IMR-90 (cell line): ENCODE measurements at regions not wholly inside any gene's neighbourhood (a gene's known extent, or its start where the extent isn't known, plus 50 kb on each side); places are given as distances from the start of the nearest gene placed in this dataset.

Source experiments
- ATAC-seq: fragments of 200-7000 bp; cut with Tn5 transposase; 2 replicates; pipeline ENCODE4 v1.9.1; 2020; ENCODE audit warnings: low read depth, mild to moderate bottlenecking, moderate library complexity
- BruUV-seq: library from RNA; stranded (reverse); fragments of 400-500 nt; replicated peaks from 2 replicates; lab custom pipeline; 2021; lab: Mats Ljungman, UMichigan
- CTCF ChIA-PET: fragments of 300-600 bp; formaldehyde crosslinking; extraction: SDS; loops from one replicate; lab custom pipeline; 2021; ENCODE audit warnings: antibody characterized with exemption; lab: Yijun Ruan, JAX
- POLR2A ChIA-PET: fragments of 300-600 bp; sonication (Branson Sonifier 250); formaldehyde crosslinking; loops from one replicate; lab custom pipeline; 2022; ENCODE audit warnings: antibody characterized with exemption; ENCODE audit not compliant: unreplicated experiment; lab: Charles Lee
- DNase-seq: peaks from one replicate; pipeline ENCODE4 v3.0.0; 2013
- H2AFZ ChIP-seq: replicated peaks from 2 replicates; pipeline ENCODE3; 2013; ENCODE audit warnings: low read length, mild to moderate bottlenecking; ENCODE audit not compliant: poor library complexity
- H2AK5ac ChIP-seq: 2 replicates; pipeline ENCODE4 v1.6.1; 2013; ENCODE audit warnings: low read depth, low read length, inconsistent platforms
- H2AK9ac ChIP-seq: replicated peaks from 2 replicates; pipeline ENCODE3; 2013; ENCODE audit warnings: mild to moderate bottlenecking, low read depth, low read length, moderate library complexity; ENCODE audit not compliant: poor library complexity
- H2BK120ac ChIP-seq: 2 replicates; pipeline ENCODE4 v1.6.1; 2013; ENCODE audit warnings: low read depth, low read length, inconsistent platforms
- H2BK15ac ChIP-seq: 3 replicates; pipeline ENCODE4 v1.6.1; 2013; ENCODE audit warnings: low read depth, low read length, inconsistent platforms
- H2BK20ac ChIP-seq: 2 replicates; pipeline ENCODE4 v1.6.1; 2013; ENCODE audit warnings: low read depth, mild to moderate bottlenecking, inconsistent platforms, low read length, moderate library complexity
- H2BK5ac ChIP-seq: 2 replicates; pipeline ENCODE4 v1.6.1; 2013; ENCODE audit warnings: mild to moderate bottlenecking, low read depth, low read length, inconsistent platforms; ENCODE audit not compliant: poor library complexity, severe bottlenecking
- H3K14ac ChIP-seq: replicated peaks from 2 replicates; pipeline ENCODE4 v1.6.1; 2013; ENCODE audit warnings: low read depth, low read length, inconsistent platforms
- H3K18ac ChIP-seq: 2 replicates; pipeline ENCODE4 v1.6.1; 2013; ENCODE audit warnings: low read depth, low read length, control low read depth
- H3K23ac ChIP-seq: 2 replicates; pipeline ENCODE4 v1.6.1; 2013; ENCODE audit warnings: low read depth, low read length, inconsistent platforms
- H3K27ac ChIP-seq: 2 replicates; pipeline ENCODE4 v1.5.1; 2013; ENCODE audit warnings: mild to moderate bottlenecking, control low read depth, low read length; ENCODE audit not compliant: insufficient read depth
- H3K27me3 ChIP-seq: 2 replicates; pipeline ENCODE4 v1.6.1; 2013; ENCODE audit warnings: low read length; ENCODE audit not compliant: control insufficient read depth, insufficient read depth
- H3K36me3 ChIP-seq: 2 replicates; pipeline ENCODE4 v1.6.1; 2013; ENCODE audit warnings: low read length, mixed read lengths; ENCODE audit not compliant: control insufficient read depth, insufficient read depth
- H3K4ac ChIP-seq: 2 replicates; pipeline ENCODE4 v1.6.1; 2013; ENCODE audit warnings: low read depth, low read length, inconsistent platforms
- H3K4me1 ChIP-seq: 2 replicates; pipeline ENCODE4 v1.6.1; 2013; ENCODE audit warnings: low read length, mixed read lengths; ENCODE audit not compliant: control insufficient read depth, insufficient read depth
- H3K4me2 ChIP-seq: 2 replicates; pipeline ENCODE4 v1.6.1; 2013; ENCODE audit warnings: low read depth, mild to moderate bottlenecking, control low read depth, low read length, moderate library complexity
- H3K4me3 ChIP-seq: 2 replicates; pipeline ENCODE4 v1.5.1; 2013; ENCODE audit warnings: low read depth, mild to moderate bottlenecking, control low read depth, low read length, moderate library complexity; ENCODE audit not compliant: insufficient read depth
- H3K56ac ChIP-seq: 2 replicates; pipeline ENCODE4 v1.6.1; 2013; ENCODE audit warnings: low read length, inconsistent platforms; ENCODE audit not compliant: insufficient read depth; ENCODE audit errors: extremely low read depth
- H3K79me1 ChIP-seq, 2 experiments: 2 replicates each; pipeline ENCODE4 v1.6.1; 2013; ENCODE audit warnings: low read length in 2 of 2, inconsistent platforms in 1 of 2, low read depth in 1 of 2
- H3K9ac ChIP-seq: 2 replicates; pipeline ENCODE4 v1.6.1; 2013; ENCODE audit warnings: low read depth, low read length, control low read depth
- H3K9me1 ChIP-seq: 2 replicates; pipeline ENCODE4 v1.6.1; 2013; ENCODE audit warnings: low read length, inconsistent platforms; ENCODE audit not compliant: insufficient read depth
- H3K9me3 ChIP-seq: 2 replicates; pipeline ENCODE4 v1.6.1; 2013; ENCODE audit warnings: low read length; ENCODE audit not compliant: control insufficient read depth, insufficient read depth
- H4K20me1 ChIP-seq: 2 replicates; pipeline ENCODE4 v1.6.1; 2013; ENCODE audit warnings: low read length, inconsistent platforms; ENCODE audit not compliant: insufficient read depth
- H4K5ac ChIP-seq: 2 replicates; pipeline ENCODE4 v1.6.1; 2013; ENCODE audit warnings: mild to moderate bottlenecking, low read depth, low read length, control low read depth
- H4K8ac ChIP-seq, 2 experiments: 2 replicates each; pipeline ENCODE4 v1.6.1; 2013; ENCODE audit warnings: low read depth in 2 of 2, low read length in 2 of 2, control low read depth in 1 of 2, inconsistent platforms in 1 of 2
- H4K91ac ChIP-seq: 2 replicates; pipeline ENCODE4 v1.6.1; 2013; ENCODE audit warnings: low read depth, low read length, inconsistent platforms; ENCODE audit not compliant: insufficient read depth
- BHLHE40 ChIP-seq: fragments of 150-350 bp; IDR thresholded peaks from 2 replicates; pipeline ENCODE4 v1.6.1; 2016; ENCODE audit warnings: mild to moderate bottlenecking, low read depth, low read length
- CEBPB ChIP-seq: IDR thresholded peaks from 2 replicates; pipeline ENCODE4 v1.6.1; 2012; ENCODE audit warnings: low read depth, low read length, improper control_type of control experiment
- CHD1 ChIP-seq: IDR thresholded peaks from 2 replicates; pipeline ENCODE4 v1.6.1; 2012; ENCODE audit warnings: low read depth, low read length, improper control_type of control experiment
- CTCF ChIP-seq: conservative IDR thresholded peaks from 2 replicates; pipeline ENCODE4 v1.5.1; 2012; ENCODE audit warnings: mild to moderate bottlenecking, low read depth, low read length, improper control_type of control experiment
- ELK1 ChIP-seq: fragments of 150-350 bp; IDR thresholded peaks from 2 replicates; pipeline ENCODE4 v1.6.1; 2016; ENCODE audit warnings: low read depth, mild to moderate bottlenecking, low read length, moderate library complexity, borderline replicate concordance
- MAFK ChIP-seq: IDR thresholded peaks from 2 replicates; pipeline ENCODE4 v1.6.1; 2012; ENCODE audit warnings: low read depth, low read length, improper control_type of control experiment
- MAZ ChIP-seq: IDR thresholded peaks from 2 replicates; pipeline ENCODE4 v1.6.1; 2012; ENCODE audit warnings: low read depth, mild to moderate bottlenecking, low read length, improper control_type of control experiment, moderate library complexity, borderline replicate concordance
- MXI1 ChIP-seq: IDR thresholded peaks from 2 replicates; pipeline ENCODE4 v1.6.1; 2012; ENCODE audit warnings: low read depth, mild to moderate bottlenecking, low read length, moderate library complexity, borderline replicate concordance
- NFE2L2 ChIP-seq: fragments of 150-350 bp; IDR thresholded peaks from 2 replicates; pipeline ENCODE4 v1.6.1; 2016; ENCODE audit warnings: low read depth, mild to moderate bottlenecking, low read length
- RCOR1 ChIP-seq: IDR thresholded peaks from 2 replicates; pipeline ENCODE4 v1.6.1; 2012; ENCODE audit warnings: mild to moderate bottlenecking, low read length, improper control_type of control experiment; ENCODE audit not compliant: insufficient replicate concordance
- RFX5 ChIP-seq: IDR thresholded peaks from 2 replicates; pipeline ENCODE4 v1.8.0; 2012; ENCODE audit warnings: low read depth, mild to moderate bottlenecking, low read length, moderate library complexity
- SMC3 ChIP-seq: fragments of 150-350 bp; IDR thresholded peaks from 2 replicates; pipeline ENCODE4 v1.6.1; 2016; ENCODE audit warnings: low read depth, mild to moderate bottlenecking, antibody characterized with exemption, low read length, moderate library complexity
- USF2 ChIP-seq: fragments of 150-350 bp; IDR thresholded peaks from 2 replicates; pipeline ENCODE4 v1.6.1; 2017; ENCODE audit warnings: mild to moderate bottlenecking, antibody characterized with exemption, low read length, low read depth
- WGBS, 2 experiments: methylation state at CpG; one replicate each; pipeline versions ENCODE4 v1.1.5 to v1.1.7; 2013; ENCODE audit warnings: missing lambda C conversion rate in 2 of 2; ENCODE audit not compliant: insufficient read length in 1 of 2; ENCODE audit errors: extremely low coverage in 2 of 2; 5-methylcytosine and 5-hydroxymethylcytosine counted together
- dilution Hi-C: fragments of 300-500 bp; cut with HindIII; formaldehyde crosslinking; loops from one replicate; pipeline ENCODE4 v1.14.3; 2018; ENCODE audit warnings: low sequenced_read_pairs; ENCODE audit not compliant: unreplicated experiment
- in situ Hi-C: fragments of 300-500 bp; cut with MboI; formaldehyde crosslinking; loops from 3 replicates; pipeline ENCODE4 v1.14.3; 2019; ENCODE audit warnings: low sequenced_read_pairs, inconsistent platforms, mixed read lengths
- intact Hi-C: fragments of 100-400 bp; cut with micrococcal nuclease; formaldehyde crosslinking; loops from 2 replicates; pipeline ENCODE4 v1.10.0; 2022

GRCh38 chr1:34444516-34444915 lies 267.8 kb downstream of the C1orf94 start:
- H3K9ac ChIP-seq = no peak overlapping the region
- H3K79me1 ChIP-seq = no peaks in the 10 kb centered on the region
- H2BK5ac ChIP-seq = no peak overlapping the region
- no peak overlapping the region for H3K14ac ChIP-seq
- no peaks in the 10 kb centered on the region for H3K4me1 ChIP-seq
- no peak overlapping the region for H3K56ac ChIP-seq
- no peak overlapping the region for H2AK5ac ChIP-seq
- no peak for TF ChIP-seq CHD1
- no peak for TF ChIP-seq RCOR1
- TF ChIP-seq BHLHE40 = no peak
- no peak for TF ChIP-seq SMC3
- TF ChIP-seq USF2 = no peak
- TF ChIP-seq NFE2L2 = no peak
- TF ChIP-seq CEBPB = no peak
- no peak for TF ChIP-seq ELK1
- no peak for TF ChIP-seq RFX5
- no peak for TF ChIP-seq MXI1
- no peak for TF ChIP-seq MAFK
- no peak for TF ChIP-seq CTCF
- no peak for TF ChIP-seq MAZ
- no peak for DNase-seq
- no peaks in the 10 kb centered on the region for H3K9me1 ChIP-seq
- no peak overlapping the region for H2BK20ac ChIP-seq
- H2BK15ac ChIP-seq = no peak overlapping the region
- intact Hi-C loops (no loop called here), in situ Hi-C loops (no loop called here), dilution Hi-C loops (no loop called here)
- H4K91ac ChIP-seq = no peak overlapping the region
- no peak overlapping the region for H2BK120ac ChIP-seq
- H3K18ac ChIP-seq = no peak overlapping the region
- no peak overlapping the region for H3K4me3 ChIP-seq
- H4K20me1 ChIP-seq = no peaks in the 10 kb centered on the region
- H3K23ac ChIP-seq = no peak overlapping the region
- no peak overlapping the region for H3K4me2 ChIP-seq
- H2AFZ ChIP-seq = no peak overlapping the region
- ChIA-PET POLR2A (no interaction called here), CTCF (no interaction called here)
- no peaks in the 10 kb centered on the region for H3K36me3 ChIP-seq
- H4K5ac ChIP-seq = no peak overlapping the region
- no peak overlapping the region for H2AK9ac ChIP-seq
- H3K9me3 ChIP-seq = peaks cover 38% of the 10 kb centered on the region
- no peaks in the 10 kb centered on the region for H3K27me3 ChIP-seq
- no peak for ATAC-seq
- no peak overlapping the region for H4K8ac ChIP-seq
- WGBS, 2 experiments = 21% methylated on average over 2 of the region's 2 CpGs; no CpG with 5 or more reads in 1 of the 2 experiments
- H3K27ac ChIP-seq = no peak overlapping the region
- no TSS peak for BruUV-seq
- no peak overlapping the region for H3K4ac ChIP-seq
